ENCODE measurements at regions not wholly inside any gene's neighbourhood (a gene's known extent, or its start where the extent isn't known, plus 50 kb on each side); places are given as distances from the start of the nearest gene placed in this dataset.
"Not testable (repeated sequence)": the region's sequence is repeated elsewhere in the genome, so short reads cannot be mapped to it uniquely, and the experiment has no call there.

DNA sequence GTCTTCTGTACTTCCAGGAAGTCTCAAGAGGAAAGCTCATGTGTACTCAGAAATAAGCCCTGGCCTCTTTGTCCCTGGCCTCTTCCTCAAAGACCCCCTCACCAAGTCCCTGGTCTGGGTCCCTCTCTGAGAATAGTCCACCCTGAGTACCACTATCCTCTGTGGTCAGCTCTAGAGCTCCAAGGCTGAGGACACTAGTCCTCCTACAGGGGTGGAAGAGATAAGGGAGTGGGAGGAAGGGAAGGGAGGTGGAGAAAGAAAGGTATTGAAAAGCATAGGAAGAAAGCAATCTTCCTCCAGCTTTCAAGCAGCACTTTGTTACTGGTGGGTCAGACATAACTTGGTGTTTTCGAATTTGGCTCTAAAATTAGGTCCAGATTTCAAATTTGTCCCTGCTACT is 181.4 kb downstream of the NRIP1 start:
- Histone ChIP-seq H3K4me1 (ENCODE audit: insufficient read depth, low read length) (no peaks in the 10 kb centered on the region), H4K5ac (ENCODE audit: insufficient read length, low read depth, low read length) (no peak overlapping the region), H2BK120ac (ENCODE audit: low read depth, low read length, poor library complexity, severe bottlenecking) (no peak overlapping the region), H3T11ph (ENCODE audit: low read length) (no peak overlapping the region), H2AK5ac (ENCODE audit: insufficient read length, low read length) (no peak overlapping the region), H2BK12ac (ENCODE audit: insufficient read length, low read depth, low read length) (no peak overlapping the region), H3K4ac (ENCODE audit: low read depth, low read length) (no peak overlapping the region), H4K91ac (ENCODE audit: insufficient read length, low read depth, low read length) (no peak overlapping the region), H4K8ac (replicated peaks; ENCODE audit: insufficient read length, low read depth, low read length) (no peak overlapping the region), H3K9ac (ENCODE audit: extremely low read depth, insufficient read length, low read length) (no peak overlapping the region), H4K20me1 (ENCODE audit: control insufficient read depth, insufficient read depth, insufficient read length) (no peaks in the 10 kb centered on the region), H2BK15ac (ENCODE audit: low read depth, low read length) (no peak overlapping the region), H3K23me2 (ENCODE audit: insufficient read length, low read depth, low read length, poor library complexity, severe bottlenecking) (no peaks in the 10 kb centered on the region), H2BK20ac (ENCODE audit: low read depth, low read length, poor library complexity, severe bottlenecking) (no peak overlapping the region), H3K27ac (ENCODE audit: insufficient read length, low read depth, low read length) (no peak overlapping the region), H3K27me3 (ENCODE audit: insufficient read depth, low read length) (no peaks in the 10 kb centered on the region), H3K79me1 (ENCODE audit: insufficient read depth, low read depth, low read length, poor library complexity, severe bottlenecking) (no peaks in the 10 kb centered on the region), H3K79me2 (ENCODE audit: insufficient read depth, low read length) (no peaks in the 10 kb centered on the region), H3K23ac (ENCODE audit: insufficient read length, low read depth, low read length) (no peak overlapping the region), H3K4me2 (ENCODE audit: insufficient read depth, insufficient read length, low read length) (no peak overlapping the region), H3K9me3 (ENCODE audit: control insufficient read depth, low read depth, low read length) (no peaks in the 10 kb centered on the region), H2AFZ (ENCODE audit: low read length) (no peak overlapping the region), H3K14ac (ENCODE audit: insufficient read depth, low read length) (no peak overlapping the region), H3K56ac (ENCODE audit: insufficient read length, low read depth, low read length) (no peak overlapping the region), H3K18ac (ENCODE audit: insufficient read length, low read depth, low read length) (no peak overlapping the region), H2BK5ac (ENCODE audit: insufficient read length, low read length) (no peak overlapping the region)
- no peak overlapping the region for H3K27ac Mint-ChIP-seq
- no peaks in the 10 kb centered on the region; a peak in 1 of 5 replicates for H3K9me3 Mint-ChIP-seq
- H3K27me3 Mint-ChIP-seq (ENCODE audit: low read depth) = no peaks in the 10 kb centered on the region
- no peak for DNase-seq
- H3K36me3 Mint-ChIP-seq (ENCODE audit: insufficient read depth in 1 of 3, low read depth in 3 of 3) = no peaks in the 10 kb centered on the region; a peak in 1 of 7 replicates
- H3K4me3 Mint-ChIP-seq = no peak overlapping the region
- TF ChIP-seq, protein P1, sequence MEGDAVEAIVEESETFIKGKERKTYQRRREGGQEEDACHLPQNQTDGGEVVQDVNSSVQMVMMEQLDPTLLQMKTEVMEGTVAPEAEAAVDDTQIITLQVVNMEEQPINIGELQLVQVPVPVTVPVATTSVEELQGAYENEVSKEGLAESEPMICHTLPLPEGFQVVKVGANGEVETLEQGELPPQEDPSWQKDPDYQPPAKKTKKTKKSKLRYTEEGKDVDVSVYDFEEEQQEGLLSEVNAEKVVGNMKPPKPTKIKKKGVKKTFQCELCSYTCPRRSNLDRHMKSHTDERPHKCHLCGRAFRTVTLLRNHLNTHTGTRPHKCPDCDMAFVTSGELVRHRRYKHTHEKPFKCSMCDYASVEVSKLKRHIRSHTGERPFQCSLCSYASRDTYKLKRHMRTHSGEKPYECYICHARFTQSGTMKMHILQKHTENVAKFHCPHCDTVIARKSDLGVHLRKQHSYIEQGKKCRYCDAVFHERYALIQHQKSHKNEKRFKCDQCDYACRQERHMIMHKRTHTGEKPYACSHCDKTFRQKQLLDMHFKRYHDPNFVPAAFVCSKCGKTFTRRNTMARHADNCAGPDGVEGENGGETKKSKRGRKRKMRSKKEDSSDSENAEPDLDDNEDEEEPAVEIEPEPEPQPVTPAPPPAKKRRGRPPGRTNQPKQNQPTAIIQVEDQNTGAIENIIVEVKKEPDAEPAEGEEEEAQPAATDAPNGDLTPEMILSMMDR (conservative IDR thresholded peaks at IDR 0.05) = no peak
- peaks cover 4 to 8% of the 10 kb centered on the region in 2 experiments; a peak in 3 of 4 replicates for H3K4me1 Mint-ChIP-seq
- no CpG with 5 or more reads among the region's 1 CpG for WGBS (ENCODE audit: extremely low coverage, insufficient read length, low lambda C conversion rate)

DNA sequence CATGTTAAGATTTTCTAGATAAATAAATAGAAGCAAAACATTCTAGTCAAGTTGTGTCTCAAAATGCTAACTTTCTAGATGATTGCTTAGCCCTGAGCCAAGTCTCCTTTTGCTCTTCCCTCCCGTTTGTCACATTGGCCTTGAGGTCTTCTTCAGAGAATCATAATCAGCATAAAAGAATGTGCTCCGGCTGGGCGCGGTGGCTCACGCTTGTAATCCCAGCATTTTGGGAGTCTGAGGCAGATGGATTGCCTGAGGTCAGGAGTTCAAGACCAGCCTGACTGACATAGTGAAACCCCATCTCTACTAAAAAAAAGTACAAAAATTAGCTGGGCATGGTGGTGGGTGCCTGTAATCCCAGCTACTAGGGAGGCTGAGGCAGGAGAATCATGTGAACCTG is 182.3 kb downstream of the NRIP1 start:
- H2BK120ac ChIP-seq (ENCODE audit: low read depth, low read length, poor library complexity, severe bottlenecking); H3K27me3 Mint-ChIP-seq (ENCODE audit: low read depth); H3K27ac Mint-ChIP-seq: not testable (repeated sequence)

More for the DNA sequence above, 182.3 kb downstream of the NRIP1 start:
- H3K9me3 Mint-ChIP-seq; H3K79me1 ChIP-seq (ENCODE audit: insufficient read depth, low read depth, low read length, poor library complexity, severe bottlenecking); H3K18ac ChIP-seq (ENCODE audit: insufficient read length, low read depth, low read length); H3K4ac ChIP-seq (ENCODE audit: low read depth, low read length); H3K9ac ChIP-seq (ENCODE audit: extremely low read depth, insufficient read length, low read length); DNase-seq; H3K4me3 Mint-ChIP-seq; H4K20me1 ChIP-seq (ENCODE audit: control insufficient read depth, insufficient read depth, insufficient read length); H2AFZ ChIP-seq (ENCODE audit: low read length); H3K14ac ChIP-seq (ENCODE audit: insufficient read depth, low read length); H3K23me2 ChIP-seq (ENCODE audit: insufficient read length, low read depth, low read length, poor library complexity, severe bottlenecking); H3K4me1 ChIP-seq (ENCODE audit: insufficient read depth, low read length); H3T11ph ChIP-seq (ENCODE audit: low read length); H3K4me2 ChIP-seq (ENCODE audit: insufficient read depth, insufficient read length, low read length); H3K27me3 ChIP-seq (ENCODE audit: insufficient read depth, low read length); H4K8ac ChIP-seq (replicated peaks; ENCODE audit: insufficient read length, low read depth, low read length); H3K79me2 ChIP-seq (ENCODE audit: insufficient read depth, low read length); H3K56ac ChIP-seq (ENCODE audit: insufficient read length, low read depth, low read length); H2BK12ac ChIP-seq (ENCODE audit: insufficient read length, low read depth, low read length); H3K23ac ChIP-seq (ENCODE audit: insufficient read length, low read depth, low read length); H3K9me3 ChIP-seq (ENCODE audit: control insufficient read depth, low read depth, low read length); H2BK5ac ChIP-seq (ENCODE audit: insufficient read length, low read length); H2BK20ac ChIP-seq (ENCODE audit: low read depth, low read length, poor library complexity, severe bottlenecking); H3K27ac ChIP-seq (ENCODE audit: insufficient read length, low read depth, low read length); H4K91ac ChIP-seq (ENCODE audit: insufficient read length, low read depth, low read length); H2BK15ac ChIP-seq (ENCODE audit: low read depth, low read length); H4K5ac ChIP-seq (ENCODE audit: insufficient read length, low read depth, low read length); H3K36me3 Mint-ChIP-seq (ENCODE audit: insufficient read depth in 1 of 3, low read depth in 3 of 3); H2AK5ac ChIP-seq (ENCODE audit: insufficient read length, low read length); H3K4me1 Mint-ChIP-seq: not testable (repeated sequence)
- no CpG with 5 or more reads among the region's 5 CpGs for WGBS (ENCODE audit: extremely low coverage, insufficient read length, low lambda C conversion rate)

Data from H9 (cell line).